Neuron (in vitro differentiated cells): ENCODE measurements at regions not wholly inside any gene's neighbourhood (a gene's known extent, or its start where the extent isn't known, plus 50 kb on each side); places are given as distances from the start of the nearest gene placed in this dataset.
A peak's percentile ranks its signal among the peaks of the same experiment; 100 is the strongest.

Source experiments
- H2AFZ ChIP-seq: one replicate; pipeline ENCODE4 v1.6.1; 2013; ENCODE audit warnings: low read depth, mild to moderate bottlenecking, inconsistent platforms, low read length, moderate library complexity
- H3K27me3 ChIP-seq: one replicate; pipeline ENCODE4 v1.6.1; 2013; ENCODE audit warnings: low read length; ENCODE audit not compliant: insufficient read depth
- H3K36me3 ChIP-seq: one replicate; pipeline ENCODE4 v1.6.1; 2013; ENCODE audit warnings: low read length; ENCODE audit not compliant: insufficient read depth
- H3K4me1 ChIP-seq: one replicate; pipeline ENCODE4 v1.6.1; 2013; ENCODE audit warnings: low read length; ENCODE audit not compliant: insufficient read depth
- H3K4me3 ChIP-seq: 2 replicates; pipeline ENCODE4 v1.5.1; 2013; ENCODE audit warnings: mild to moderate bottlenecking, low read length, moderate library complexity
- H3K9me3 ChIP-seq: one replicate; pipeline ENCODE4 v1.6.1; 2013; ENCODE audit warnings: low read length

- no peaks in the 10 kb centered on the region for H3K36me3 ChIP-seq
- H3K4me3 ChIP-seq, result no peak overlapping the region
- H3K4me1 ChIP-seq, result peaks cover 42% of the 10 kb centered on the region
- peak overlapping the region; percentile 1 for H2AFZ ChIP-seq
- H3K27me3 ChIP-seq, result no peaks in the 10 kb centered on the region
- no peaks in the 10 kb centered on the region for H3K9me3 ChIP-seq
Observed at GRCh38 chr1:83741770-83742169, 257.2 kb downstream of the TTLL7 start.

DNA sequence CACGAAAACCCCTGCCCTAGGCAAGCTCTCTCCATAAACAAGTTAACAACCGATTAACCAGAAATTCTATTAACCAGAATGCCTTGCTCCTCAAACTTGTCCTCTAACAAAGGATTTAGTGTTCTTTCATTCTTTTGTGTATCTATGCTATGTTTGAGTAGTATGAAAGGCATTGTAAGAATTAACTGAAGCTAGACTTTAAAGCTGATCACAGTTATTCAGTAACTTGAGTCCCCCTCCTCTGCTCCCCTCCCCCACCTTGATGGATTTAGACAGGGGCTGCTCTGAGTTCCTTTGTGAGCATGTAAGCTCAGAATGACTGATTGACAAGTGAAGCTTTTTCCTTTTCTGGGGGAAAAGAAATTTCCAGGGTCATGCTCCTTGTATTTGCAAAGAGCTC lies 257.6 kb downstream of the TTLL7 start:
- no peaks in the 10 kb centered on the region for H3K9me3 ChIP-seq
- H2AFZ ChIP-seq, result peak overlapping the region; percentile 1
- no peaks in the 10 kb centered on the region for H3K36me3 ChIP-seq
- H3K4me1 ChIP-seq, result peaks cover 42% of the 10 kb centered on the region
- no peaks in the 10 kb centered on the region for H3K27me3 ChIP-seq
- no peak overlapping the region for H3K4me3 ChIP-seq

GRCh38 chr1:83735526-83735925 lies 263.4 kb downstream of the TTLL7 start:
- Histone ChIP-seq H3K4me1 (peaks cover 6% of the 10 kb centered on the region), H3K36me3 (no peaks in the 10 kb centered on the region), H3K27me3 (no peaks in the 10 kb centered on the region), H2AFZ (no peak overlapping the region), H3K4me3 (no peak overlapping the region), H3K9me3 (no peaks in the 10 kb centered on the region)

- no peak overlapping the region for H2AFZ ChIP-seq
Observed at GRCh38 chr1:83734420-83734819, 264.5 kb downstream of the TTLL7 start.

DNA sequence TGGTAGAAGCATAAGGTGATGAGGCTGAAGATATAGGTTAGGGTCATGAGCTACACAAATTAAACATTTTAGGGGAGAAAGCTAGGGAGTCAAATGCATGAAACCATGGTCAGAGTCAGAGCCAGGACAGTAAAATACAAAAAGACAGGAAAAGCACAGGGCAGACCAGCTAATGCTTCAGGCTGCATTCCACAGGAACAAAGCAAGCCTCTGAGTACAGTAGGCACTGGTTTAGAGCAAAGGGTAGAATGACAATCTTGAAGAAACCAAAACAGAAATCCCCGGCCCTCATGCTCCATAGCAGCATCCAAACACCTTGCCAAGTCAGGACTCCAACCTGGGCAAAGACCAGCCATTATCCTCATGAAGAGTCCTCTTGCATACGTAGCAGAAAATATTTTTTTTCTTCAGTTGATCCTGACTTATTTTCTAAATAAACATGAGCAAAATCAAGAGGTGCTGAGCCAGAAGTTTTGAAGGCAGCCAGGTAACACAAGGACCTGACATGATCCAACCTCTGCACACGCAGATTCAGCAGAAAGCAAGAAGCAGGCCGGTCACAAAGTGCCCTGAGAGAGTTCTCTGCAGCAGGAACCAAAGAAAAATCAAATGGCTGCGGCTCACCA lies 273.1 kb downstream of the TTLL7 start:
- no peak overlapping the region for H3K4me3 ChIP-seq
- H3K9me3 ChIP-seq, result no peaks in the 10 kb centered on the region
- no peaks in the 10 kb centered on the region for H3K27me3 ChIP-seq
- no peak overlapping the region for H2AFZ ChIP-seq
- H3K36me3 ChIP-seq, result no peaks in the 10 kb centered on the region
- H3K4me1 ChIP-seq, result peaks cover 5% of the 10 kb centered on the region

More at GRCh38 chr1:83734420-83734819, 264.5 kb downstream of the TTLL7 start:
- H3K4me1 ChIP-seq, result no peaks in the 10 kb centered on the region
- H3K9me3 ChIP-seq, result no peaks in the 10 kb centered on the region
- H3K27me3 ChIP-seq, result no peaks in the 10 kb centered on the region
- no peaks in the 10 kb centered on the region for H3K36me3 ChIP-seq
- H3K4me3 ChIP-seq, result no peak overlapping the region

DNA sequence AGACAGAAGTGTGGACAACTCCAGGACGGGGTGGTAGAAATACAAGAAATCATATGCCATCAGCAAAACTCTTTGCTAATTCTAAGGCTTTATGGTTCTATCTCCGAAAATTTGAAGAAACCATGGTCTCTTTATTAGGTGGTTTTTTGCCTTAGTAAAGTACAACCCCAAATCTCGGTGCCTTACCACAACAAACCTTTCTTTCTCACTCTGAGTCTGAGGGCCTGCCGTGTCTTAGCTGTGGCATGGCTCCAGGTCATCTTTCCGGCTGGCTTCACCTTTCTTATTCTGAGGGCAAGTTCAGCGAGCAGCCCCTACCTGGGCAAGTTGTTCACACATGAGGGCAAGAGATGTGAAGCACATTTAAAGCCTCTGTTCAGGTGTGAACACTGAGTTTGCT lies 280.6 kb downstream of the TTLL7 start:
- Histone ChIP-seq H2AFZ (no peak overlapping the region), H3K4me1 (peaks cover 4% of the 10 kb centered on the region), H3K9me3 (no peaks in the 10 kb centered on the region), H3K36me3 (no peaks in the 10 kb centered on the region), H3K4me3 (no peak overlapping the region), H3K27me3 (no peaks in the 10 kb centered on the region)

DNA sequence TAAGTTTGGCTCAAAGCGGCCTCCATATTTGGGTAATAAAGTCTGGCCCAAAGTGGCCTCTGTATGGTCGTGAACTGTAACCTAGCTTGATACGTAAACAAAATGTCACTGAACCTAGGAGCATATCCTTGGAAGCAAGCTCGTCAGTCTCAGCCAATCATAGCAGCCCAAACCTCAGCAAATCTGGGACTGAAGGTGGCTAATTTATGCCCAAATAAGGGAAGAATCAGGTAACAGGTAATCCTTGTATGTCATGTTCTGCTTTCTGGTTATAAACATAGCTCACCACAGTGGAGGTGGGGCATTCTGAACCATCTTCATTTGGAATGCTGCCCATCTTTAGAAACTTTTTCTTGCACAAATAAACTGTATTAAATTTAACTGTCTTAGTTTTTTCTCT lies 281.1 kb downstream of the TTLL7 start:
- H3K9me3 ChIP-seq, result no peaks in the 10 kb centered on the region
- no peaks in the 10 kb centered on the region for H3K27me3 ChIP-seq
- no peak overlapping the region for H2AFZ ChIP-seq
- no peaks in the 10 kb centered on the region for H3K36me3 ChIP-seq
- H3K4me1 ChIP-seq, result no peaks in the 10 kb centered on the region
- no peak overlapping the region for H3K4me3 ChIP-seq

- no peaks in the 10 kb centered on the region for H3K4me1 ChIP-seq
- H3K27me3 ChIP-seq, result no peaks in the 10 kb centered on the region
- no peaks in the 10 kb centered on the region for H3K36me3 ChIP-seq
- H2AFZ ChIP-seq, result no peak overlapping the region
- peaks cover 1% of the 10 kb centered on the region for H3K9me3 ChIP-seq
- no peak overlapping the region for H3K4me3 ChIP-seq
Observed at GRCh38 chr1:83716641-83717040, 282.3 kb downstream of the TTLL7 start.

- Histone ChIP-seq H2AFZ (no peak overlapping the region), H3K4me3 (no peak overlapping the region), H3K36me3 (no peaks in the 10 kb centered on the region), H3K27me3 (no peaks in the 10 kb centered on the region), H3K9me3 (peaks cover 1% of the 10 kb centered on the region), H3K4me1 (peaks cover 5% of the 10 kb centered on the region)
Observed at GRCh38 chr1:83715550-83715949, 283.4 kb downstream of the TTLL7 start.

DNA sequence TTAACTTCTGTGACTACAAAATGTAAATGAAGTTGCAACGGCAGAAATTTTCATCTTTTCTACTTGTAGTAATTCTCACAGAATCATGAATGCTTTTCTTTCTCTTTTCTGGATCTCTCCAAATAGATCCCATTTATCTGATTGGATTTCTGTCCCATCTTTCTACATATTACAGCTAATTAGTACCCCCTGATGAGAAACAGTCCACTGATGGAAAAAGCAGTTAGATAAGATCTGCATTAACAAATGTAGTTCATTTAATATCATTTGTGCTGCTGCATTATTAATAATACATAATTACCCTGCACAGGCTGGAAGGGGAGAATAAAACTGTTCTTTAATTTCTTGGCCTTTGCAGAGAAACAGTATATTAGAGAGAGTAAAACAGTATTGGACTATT lies 289.3 kb downstream of the TTLL7 start:
- Histone ChIP-seq H3K9me3 (peaks cover 1% of the 10 kb centered on the region), H3K36me3 (no peaks in the 10 kb centered on the region), H3K27me3 (no peaks in the 10 kb centered on the region), H2AFZ (no peak overlapping the region), H3K4me1 (peaks cover 7% of the 10 kb centered on the region), H3K4me3 (no peak overlapping the region)

- H3K27me3 ChIP-seq, result no peaks in the 10 kb centered on the region
- H3K36me3 ChIP-seq, result no peaks in the 10 kb centered on the region
- H2AFZ ChIP-seq, result no peak overlapping the region
- H3K4me1 ChIP-seq, result peaks cover 7% of the 10 kb centered on the region
- H3K9me3 ChIP-seq, result no peaks in the 10 kb centered on the region
- no peak overlapping the region for H3K4me3 ChIP-seq
Observed at GRCh38 chr1:83706354-83706938, 292.5 kb downstream of the TTLL7 start.

DNA sequence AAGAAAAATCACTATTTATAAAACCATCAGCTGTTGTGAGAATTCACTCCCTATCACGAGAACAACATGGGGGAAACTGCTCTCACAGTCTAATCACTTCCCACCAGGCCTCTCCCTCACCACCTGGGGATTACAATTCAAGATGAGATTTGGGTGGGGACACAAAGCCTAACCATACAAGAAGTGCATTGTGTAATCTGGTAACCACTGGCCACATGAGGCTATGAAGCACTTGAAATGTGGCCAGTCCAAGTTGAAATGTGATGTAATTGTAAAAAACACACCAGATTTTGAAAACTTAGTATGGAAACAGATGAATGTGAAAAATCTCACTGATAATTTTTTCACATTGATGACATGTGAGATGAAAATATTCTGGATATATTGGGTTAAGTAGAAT lies 293.8 kb downstream of the TTLL7 start:
- Histone ChIP-seq H3K4me3 (no peak overlapping the region), H3K9me3 (no peaks in the 10 kb centered on the region)

GRCh38 chr1:83704350-83704749 lies 294.6 kb downstream of the TTLL7 start:
- Histone ChIP-seq H2AFZ (no peak overlapping the region), H3K27me3 (no peaks in the 10 kb centered on the region), H3K9me3 (no peaks in the 10 kb centered on the region), H3K36me3 (no peaks in the 10 kb centered on the region), H3K4me1 (no peaks in the 10 kb centered on the region), H3K4me3 (no peak overlapping the region)

More for the DNA sequence above, 293.8 kb downstream of the TTLL7 start:
- H3K27me3 ChIP-seq, result no peaks in the 10 kb centered on the region
- no peaks in the 10 kb centered on the region for H3K36me3 ChIP-seq
- H3K4me1 ChIP-seq, result no peaks in the 10 kb centered on the region
- no peak overlapping the region for H2AFZ ChIP-seq

GRCh38 chr1:83702356-83702755 lies 296.6 kb downstream of the TTLL7 start:
- H3K4me1 ChIP-seq, result no peaks in the 10 kb centered on the region
- no peak overlapping the region for H2AFZ ChIP-seq
- no peaks in the 10 kb centered on the region for H3K36me3 ChIP-seq
- H3K9me3 ChIP-seq, result no peaks in the 10 kb centered on the region
- H3K4me3 ChIP-seq, result no peak overlapping the region
- H3K27me3 ChIP-seq, result no peaks in the 10 kb centered on the region
